Kidney epithelial cell (primary cell): ENCODE measurements at regions not wholly inside any gene's neighbourhood (a gene's known extent, or its start where the extent isn't known, plus 50 kb on each side); places are given as distances from the start of the nearest gene placed in this dataset.

Experiments
- DNase-seq: peaks from one replicate; pipeline ENCODE4 v3.0.0-alpha.2; 2010; ENCODE audit warnings: low read depth
- H3K27me3 ChIP-seq: 2 replicates; pipeline ENCODE4 v1.6.0; 2011; ENCODE audit warnings: low read length; ENCODE audit not compliant: control insufficient read depth, insufficient read depth
- H3K36me3 ChIP-seq: 2 replicates; pipeline ENCODE4 v1.5.1; 2011; ENCODE audit warnings: low read length; ENCODE audit not compliant: control insufficient read depth, insufficient read depth
- H3K4me3 ChIP-seq: 2 replicates; pipeline ENCODE4 v1.5.1; 2011; ENCODE audit warnings: low read depth, mild to moderate bottlenecking, control low read depth, low read length
- TF ChIP-seq, protein P1 (sequence below): IDR thresholded peaks from 2 replicates; pipeline ENCODE4 v1.5.1; 2011; ENCODE audit warnings: mild to moderate bottlenecking, moderate library complexity, low read length, control low read depth, inconsistent platforms; ENCODE audit not compliant: insufficient read depth, poor library complexity, severe bottlenecking

DNA sequence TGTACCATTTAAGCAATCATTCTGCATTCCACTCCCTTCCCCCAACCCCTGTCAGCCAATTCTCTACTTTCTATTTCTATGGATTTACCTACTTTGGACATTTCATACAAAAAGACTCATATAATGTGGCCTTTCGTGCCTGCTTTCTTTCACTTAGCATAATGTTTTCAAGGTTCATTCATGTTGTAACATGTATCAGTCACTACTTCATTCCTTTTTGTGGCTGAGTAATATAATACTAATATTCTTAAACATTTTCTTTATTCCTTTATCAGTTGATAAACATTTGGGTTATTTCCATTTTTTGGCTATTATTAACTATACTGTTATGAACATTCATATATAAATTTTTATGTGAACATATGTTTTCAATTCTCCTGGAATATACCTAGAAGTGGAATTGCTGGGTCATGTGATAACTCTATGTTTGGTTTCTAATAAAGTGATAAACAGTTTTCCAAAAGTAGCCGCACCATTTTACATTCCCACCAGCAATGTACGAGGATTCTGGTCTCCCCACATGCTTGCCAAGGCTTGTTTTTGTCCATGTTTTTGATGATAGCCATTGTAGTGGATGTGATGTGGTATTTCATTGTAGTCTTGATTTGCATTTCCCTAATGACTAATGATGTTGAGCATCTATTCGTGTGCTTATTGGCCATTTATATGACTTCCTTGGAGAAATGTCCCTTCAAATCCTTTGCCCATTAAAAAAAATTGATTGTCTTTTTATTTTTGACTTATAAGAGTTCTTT is 61.9 kb upstream of the GNG12 start:
- Histone ChIP-seq H3K4me3 (no peak overlapping the region), H3K27me3 (no peaks in the 10 kb centered on the region), H3K36me3 (no peaks in the 10 kb centered on the region)
- TF ChIP-seq, protein P1, sequence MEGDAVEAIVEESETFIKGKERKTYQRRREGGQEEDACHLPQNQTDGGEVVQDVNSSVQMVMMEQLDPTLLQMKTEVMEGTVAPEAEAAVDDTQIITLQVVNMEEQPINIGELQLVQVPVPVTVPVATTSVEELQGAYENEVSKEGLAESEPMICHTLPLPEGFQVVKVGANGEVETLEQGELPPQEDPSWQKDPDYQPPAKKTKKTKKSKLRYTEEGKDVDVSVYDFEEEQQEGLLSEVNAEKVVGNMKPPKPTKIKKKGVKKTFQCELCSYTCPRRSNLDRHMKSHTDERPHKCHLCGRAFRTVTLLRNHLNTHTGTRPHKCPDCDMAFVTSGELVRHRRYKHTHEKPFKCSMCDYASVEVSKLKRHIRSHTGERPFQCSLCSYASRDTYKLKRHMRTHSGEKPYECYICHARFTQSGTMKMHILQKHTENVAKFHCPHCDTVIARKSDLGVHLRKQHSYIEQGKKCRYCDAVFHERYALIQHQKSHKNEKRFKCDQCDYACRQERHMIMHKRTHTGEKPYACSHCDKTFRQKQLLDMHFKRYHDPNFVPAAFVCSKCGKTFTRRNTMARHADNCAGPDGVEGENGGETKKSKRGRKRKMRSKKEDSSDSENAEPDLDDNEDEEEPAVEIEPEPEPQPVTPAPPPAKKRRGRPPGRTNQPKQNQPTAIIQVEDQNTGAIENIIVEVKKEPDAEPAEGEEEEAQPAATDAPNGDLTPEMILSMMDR, result no peak
- no peak for DNase-seq

DNA sequence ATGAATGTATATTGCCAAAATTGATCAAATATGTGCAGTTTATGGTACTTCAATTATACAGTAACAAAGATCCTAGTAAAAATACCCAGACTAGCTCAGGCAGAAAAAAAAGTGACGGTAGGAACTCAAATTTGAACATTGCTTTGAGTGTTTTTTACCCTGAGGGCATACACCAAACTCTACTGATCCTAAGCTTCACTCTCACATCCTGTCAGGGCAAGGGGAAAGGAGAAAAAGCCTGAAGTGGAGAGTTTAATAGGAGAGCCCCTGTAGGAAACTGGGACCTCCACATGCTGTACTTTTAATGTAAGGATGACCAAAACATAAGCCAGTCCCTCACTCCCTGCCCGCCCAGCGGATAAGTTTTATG is 59.8 kb upstream of the GNG12 start:
- no peaks in the 10 kb centered on the region for H3K27me3 ChIP-seq
- H3K4me3 ChIP-seq, result no peak overlapping the region
- no peak for DNase-seq
- no peaks in the 10 kb centered on the region for H3K36me3 ChIP-seq
- TF ChIP-seq, protein P1, result no peak

DNA sequence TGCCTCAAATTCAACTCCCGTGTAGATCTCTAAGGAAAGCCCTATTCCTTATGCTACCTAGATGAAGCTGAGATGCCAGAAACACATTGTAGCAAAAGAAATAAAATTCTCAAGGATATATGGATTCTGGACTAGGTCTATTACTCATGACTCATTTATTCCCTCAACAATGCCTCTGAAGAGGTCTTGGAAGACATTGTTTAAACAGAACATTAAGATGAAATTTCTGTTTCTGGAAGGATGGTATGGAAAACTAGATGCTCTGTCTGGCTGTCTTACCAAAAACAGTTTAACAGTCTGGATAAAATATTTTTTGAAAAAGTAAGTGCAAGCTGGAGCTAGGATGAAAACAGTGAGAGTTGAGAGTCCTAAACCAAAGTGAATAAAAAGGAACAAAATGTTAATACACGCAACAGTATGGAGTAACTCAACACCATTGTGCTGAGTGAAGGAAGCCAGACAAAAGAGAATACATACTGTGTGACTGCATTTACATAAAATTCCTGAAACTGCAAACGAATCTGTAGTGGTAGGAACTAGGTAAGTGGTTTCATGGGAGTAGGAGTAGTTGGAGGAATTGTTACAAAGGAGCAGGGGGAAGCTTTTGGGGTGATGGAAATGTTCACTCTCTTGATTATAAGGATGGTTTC is 59.3 kb upstream of the GNG12 start:
- H3K27me3 ChIP-seq, result no peaks in the 10 kb centered on the region
- TF ChIP-seq, protein P1, result no peak
- DNase-seq, result no peak
- H3K4me3 ChIP-seq, result no peak overlapping the region
- no peaks in the 10 kb centered on the region for H3K36me3 ChIP-seq

DNA sequence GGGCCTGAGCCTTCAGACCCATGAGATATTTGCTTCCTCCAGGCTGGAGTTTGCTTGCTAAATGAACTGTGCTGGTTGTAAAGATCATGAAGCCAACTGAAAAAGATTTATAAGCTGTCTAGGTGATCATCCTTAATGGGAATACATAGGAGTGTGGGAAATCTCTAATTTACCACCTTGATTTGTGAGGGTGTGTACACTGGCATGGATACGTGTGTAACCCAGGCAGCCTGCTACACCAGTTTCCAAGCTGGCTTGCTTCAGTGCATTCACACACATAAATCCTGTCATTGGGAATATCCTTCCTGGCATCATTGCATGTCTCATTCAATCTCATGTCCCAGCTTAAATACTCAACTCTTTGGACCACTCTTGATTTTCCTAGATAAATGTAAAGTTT is 57.6 kb upstream of the GNG12 start:
- DNase-seq, result no peak
- no peak overlapping the region for H3K4me3 ChIP-seq

DNA sequence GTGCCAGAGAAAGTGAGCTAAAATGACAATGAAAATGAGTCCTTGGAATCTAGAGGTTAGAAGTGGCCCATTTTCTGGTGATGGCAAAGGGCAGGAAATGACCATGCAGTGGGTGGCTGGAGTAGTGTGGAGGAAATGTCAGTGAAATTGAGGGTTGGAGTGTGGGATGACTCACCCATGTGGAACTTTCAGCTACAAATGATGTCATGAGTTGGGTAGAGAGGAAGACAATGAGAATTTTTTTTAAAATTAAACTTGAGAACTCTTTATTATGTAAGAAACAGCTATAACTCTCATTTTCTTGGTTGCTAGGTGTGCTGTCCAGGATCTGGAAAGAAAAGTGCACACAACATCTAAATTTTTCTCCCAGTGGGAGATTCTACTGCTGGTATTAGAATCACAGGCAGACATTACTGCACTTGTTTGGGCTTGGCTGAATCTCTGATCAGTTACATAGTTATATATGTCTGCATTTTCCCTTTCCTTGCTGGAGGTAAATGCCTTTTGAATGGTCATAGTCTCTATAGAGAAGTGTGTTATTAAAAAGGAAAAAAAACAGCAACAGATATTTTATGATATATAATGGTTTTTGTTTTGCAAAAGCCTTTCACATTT is 56.8 kb upstream of the GNG12 start:
- peak; percentile 66 for DNase-seq
- Histone ChIP-seq H3K36me3 (no peaks in the 10 kb centered on the region), H3K4me3 (no peak overlapping the region), H3K27me3 (no peaks in the 10 kb centered on the region)
- TF ChIP-seq, protein P1, result no peak

More for the DNA sequence above, 57.6 kb upstream of the GNG12 start:
- TF ChIP-seq, protein P1, result no peak
- Histone ChIP-seq H3K27me3 (no peaks in the 10 kb centered on the region), H3K36me3 (no peaks in the 10 kb centered on the region)
